ENCODE measurements at regions not wholly inside any gene's neighbourhood (a gene's known extent, or its start where the extent isn't known, plus 50 kb on each side); places are given as distances from the start of the nearest gene placed in this dataset.

- no peaks in the 10 kb centered on the region for H4K20me1 ChIP-seq (ENCODE audit: insufficient read depth, low read length)
- peaks cover 62% of the 10 kb centered on the region for H3K4me1 ChIP-seq (ENCODE audit: insufficient read depth, low read length)
- ATAC-seq (no peak), DNase-seq (ENCODE audit: low spot score) (no peak), FAIRE-seq (no peak)
- H3K27ac ChIP-seq (ENCODE audit: extremely low read length, insufficient read depth, low read length): no peak overlapping the region
- no peaks in the 10 kb centered on the region for H3K79me2 ChIP-seq (ENCODE audit: insufficient read depth, low read length)
- ChIA-PET POLR2A (interaction anchor here (0.5 kb wide), 1 partner anchor 48 kb away, joined by 3 read pairs; no protein-coding TSS in a partner anchor), CTCF (ENCODE audit: low intra/inter-chr PET ratio, low total read pairs) (no interaction called here)
- in situ Hi-C loops (cut with HindIII; ENCODE audit: extremely low pct_ligation_motif_present, low pct_unique_long_range_greater_than_20kb): no loop called here
- no peak overlapping the region for H3K4me2 ChIP-seq (ENCODE audit: low read depth, low read length)
- H3K36me3 ChIP-seq (replicated peaks in 1 of 2; ENCODE audit: control insufficient read depth in 1 of 2, insufficient read depth in 2 of 2, low read length in 2 of 2): no peaks in the 10 kb centered on the region
- no peak overlapping the region for H2AFZ ChIP-seq (ENCODE audit: low read length)
- intact Hi-C loops (cut with micrococcal nuclease; ENCODE audit: unreplicated experiment): loop anchor here (5.0 kb wide), 1 partner anchor 386 kb away; the partner anchor contains the start of genes AASDHPPT and KBTBD3
- peaks cover 57% of the 10 kb centered on the region for H3K9me3 ChIP-seq (ENCODE audit: low read length)
- H3K4me3 ChIP-seq (replicated peaks in 1 of 3; ENCODE audit: insufficient read depth in 1 of 3, low read depth in 2 of 3, low read length in 3 of 3): no peak overlapping the region
- no peak overlapping the region for H3K9ac ChIP-seq (ENCODE audit: insufficient read depth, low read depth, low read length)
- BruUV-seq (replicated peaks): no TSS peak
- WGBS (ENCODE audit: low lambda C conversion rate): 28% methylated on average over 1 of the region's 1 CpG
- H3K27me3 ChIP-seq (ENCODE audit: control insufficient read depth in 1 of 2, insufficient read depth in 2 of 2, low read length in 2 of 2): no peaks in the 10 kb centered on the region
- TF ChIP-seq MAFK (conservative IDR thresholded peaks at IDR 0.05 in 1 of 2, IDR thresholded peaks at IDR 0.05 in 1 of 2; ENCODE audit: low read length in 2 of 2) (peak; percentile 34 to 55; a peak in 2 of 4 replicates), KDM3A (CRISPR knock-in tag; IDR thresholded peaks at IDR 0.05; ENCODE audit: low read depth) (no peak)
Measured at GRCh38 chr11:106463154-106463553, 385.7 kb downstream of the AASDHPPT start.

GRCh38 chr11:106463796-106464201, 386.3 kb downstream of the AASDHPPT start:
- intact Hi-C loops (cut with micrococcal nuclease; ENCODE audit: unreplicated experiment): loop anchor here (5.0 kb wide), 1 partner anchor 386 kb away; the partner anchor contains the start of genes AASDHPPT and KBTBD3
- H3K4me2 ChIP-seq (ENCODE audit: low read depth, low read length): no peak overlapping the region
- CTCF ChIA-PET (ENCODE audit: low intra/inter-chr PET ratio, low total read pairs): no interaction called here
- TF ChIP-seq ARID2 (CRISPR knock-in tag; IDR thresholded peaks at IDR 0.05; ENCODE audit: borderline replicate concordance) (no peak), ZNF230 (CRISPR knock-in tag; IDR thresholded peaks at IDR 0.05) (no peak), PITX1 (CRISPR knock-in tag; IDR thresholded peaks at IDR 0.05) (no peak), CC2D1A (CRISPR knock-in tag; IDR thresholded peaks at IDR 0.05) (no peak), IKZF5 (CRISPR knock-in tag; IDR thresholded peaks at IDR 0.05) (no peak), ELK4 (CRISPR knock-in tag; IDR thresholded peaks at IDR 0.05; ENCODE audit: borderline replicate concordance) (no peak), FOXO1 (CRISPR knock-in tag; IDR thresholded peaks at IDR 0.05) (no peak), ZBTB42 (CRISPR knock-in tag; IDR thresholded peaks at IDR 0.05) (no peak), NCOR1 (IDR thresholded peaks at IDR 0.05; ENCODE audit: borderline replicate concordance, low read length) (no peak)

More at GRCh38 chr11:106463796-106464201, 386.3 kb downstream of the AASDHPPT start:
- POLR2A ChIA-PET: no interaction called here
- in situ Hi-C loops (cut with HindIII; ENCODE audit: extremely low pct_ligation_motif_present, low pct_unique_long_range_greater_than_20kb): no loop called here
- FAIRE-seq (no peak), ATAC-seq (no peak), DNase-seq (ENCODE audit: low spot score) (peak; percentile 40)
- Histone ChIP-seq H3K79me2 (ENCODE audit: insufficient read depth, low read length) (no peaks in the 10 kb centered on the region), H2AFZ (ENCODE audit: low read length) (no peak overlapping the region), H3K36me3 (replicated peaks in 1 of 2; ENCODE audit: control insufficient read depth in 1 of 2, insufficient read depth in 2 of 2, low read length in 2 of 2) (no peaks in the 10 kb centered on the region), H3K27me3 (ENCODE audit: control insufficient read depth in 1 of 2, insufficient read depth in 2 of 2, low read length in 2 of 2) (no peaks in the 10 kb centered on the region), H3K27ac (ENCODE audit: extremely low read length, insufficient read depth, low read length) (no peak overlapping the region), H3K9ac (ENCODE audit: insufficient read depth, low read depth, low read length) (no peak overlapping the region), H4K20me1 (ENCODE audit: insufficient read depth, low read length) (no peaks in the 10 kb centered on the region), H3K4me1 (ENCODE audit: insufficient read depth, low read length) (peaks cover 69% of the 10 kb centered on the region), H3K4me3 (replicated peaks in 1 of 3; ENCODE audit: insufficient read depth in 1 of 3, low read depth in 2 of 3, low read length in 3 of 3) (no peak overlapping the region), H3K9me3 (ENCODE audit: low read length) (peaks cover 63% of the 10 kb centered on the region)
- no TSS peak for BruUV-seq (replicated peaks)
- 27% methylated on average over 4 of the region's 4 CpGs for WGBS (ENCODE audit: low lambda C conversion rate)
